Liver (tissue), 8 donors: ENCODE measurements at regions not wholly inside any gene's neighbourhood (a gene's known extent, or its start where the extent isn't known, plus 50 kb on each side); places are given as distances from the start of the nearest gene placed in this dataset.
A peak's percentile ranks its signal among the peaks of the same experiment; 100 is the strongest.

Source experiments
- DNase-seq: peaks from one replicate; pipeline ENCODE4 v3.0.0-alpha.2; 2017; ENCODE audit warnings: low spot score
- H3K27ac ChIP-seq, 2 donors: one replicate each; pipeline ENCODE4 v1.7.0; 2013; ENCODE audit warnings: inconsistent platforms in 2 of 2, low read length in 2 of 2, control low read depth in 1 of 2, low read depth in 1 of 2, mild to moderate bottlenecking in 1 of 2
- H3K27me3 ChIP-seq, 4 donors: one replicate each; pipeline versions ENCODE4 v1.6.1 to v1.7.0; 2013; ENCODE audit warnings: low read length in 3 of 4, inconsistent platforms in 1 of 4, mild to moderate bottlenecking in 1 of 4, moderate library complexity in 1 of 4; ENCODE audit not compliant: control insufficient read depth in 4 of 4, insufficient read depth in 4 of 4
- H3K36me3 ChIP-seq, 4 donors: one replicate each; pipeline versions ENCODE4 v1.6.1 to v1.7.0; 2013; ENCODE audit warnings: low read length in 3 of 4, mild to moderate bottlenecking in 3 of 4, low read depth in 1 of 4, moderate library complexity in 1 of 4; ENCODE audit not compliant: control insufficient read depth in 4 of 4, insufficient read depth in 3 of 4
- H3K4me1 ChIP-seq, 4 donors: one replicate each; pipeline versions ENCODE4 v1.6.1 to v1.7.0; 2013; ENCODE audit warnings: low read length in 3 of 4, mild to moderate bottlenecking in 3 of 4, moderate library complexity in 1 of 4; ENCODE audit not compliant: control insufficient read depth in 4 of 4, insufficient read depth in 4 of 4
- H3K4me3 ChIP-seq, 3 donors: one replicate each; pipeline versions ENCODE4 v1.6.1 to v1.7.0; 2013; ENCODE audit warnings: low read length in 3 of 3, control low read depth in 1 of 3, low read depth in 1 of 3, mild to moderate bottlenecking in 1 of 3
- H3K9ac ChIP-seq, 2 donors: one replicate each; pipeline ENCODE4 v1.7.0; 2013; ENCODE audit warnings: low read length in 2 of 2, mild to moderate bottlenecking in 2 of 2, moderate library complexity in 2 of 2, control low read depth in 1 of 2, low read depth in 1 of 2
- H3K9me3 ChIP-seq, 4 donors: one replicate each; pipeline versions ENCODE4 v1.6.1 to v1.7.0; 2013; ENCODE audit warnings: low read length in 3 of 4; ENCODE audit not compliant: control insufficient read depth in 4 of 4
- CTCF ChIP-seq: fragments of 150-350 bp; IDR thresholded peaks from 2 replicates; pipeline ENCODE4 v1.5.1; 2017; ENCODE audit warnings: improper control_type of control experiment, low read depth, low read length; ENCODE audit not compliant: missing input control
- EGR1 ChIP-seq, 2 donors: IDR thresholded peaks; 2 replicates each; pipeline ENCODE4 v1.6.1; 2016 to 2018; ENCODE audit warnings: antibody characterized with exemption in 2 of 2, low read depth in 2 of 2
- FOXA1 ChIP-seq: IDR thresholded peaks from 2 replicates; pipeline ENCODE4 v1.6.1; 2016; ENCODE audit warnings: antibody characterized with exemption
- FOXA2 ChIP-seq: IDR thresholded peaks from 2 replicates; pipeline ENCODE4 v1.6.1; 2016; ENCODE audit warnings: antibody characterized with exemption
- GABPA ChIP-seq, 2 donors: IDR thresholded peaks in 1 of 2; conservative IDR thresholded peaks in 1 of 2; 2 replicates each; pipeline ENCODE4 v1.6.1; 2016; ENCODE audit warnings: antibody characterized with exemption in 2 of 2, mild to moderate bottlenecking in 1 of 2, moderate library complexity in 1 of 2
- HNF4A ChIP-seq, 2 donors: conservative IDR thresholded peaks; 2 replicates each; pipeline ENCODE4 v1.6.1; 2016; ENCODE audit warnings: antibody characterized with exemption in 2 of 2, mild to moderate bottlenecking in 2 of 2
- HNF4G ChIP-seq: IDR thresholded peaks from 2 replicates; pipeline ENCODE4 v1.6.1; 2016; ENCODE audit warnings: antibody characterized with exemption
- JUND ChIP-seq, 2 donors: IDR thresholded peaks; 2 replicates each; pipeline ENCODE4 v1.6.1; 2016; ENCODE audit warnings: antibody characterized with exemption in 2 of 2
- NR2F2 ChIP-seq: IDR thresholded peaks from 2 replicates; pipeline ENCODE4 v1.6.1; 2016; ENCODE audit warnings: antibody characterized with exemption
- RAD21 ChIP-seq, 2 donors: IDR thresholded peaks; 2 replicates each; pipeline ENCODE4 v1.6.1; 2016; ENCODE audit warnings: antibody characterized with exemption in 2 of 2, mild to moderate bottlenecking in 2 of 2
- RXRA ChIP-seq, 2 donors: IDR thresholded peaks; 2 replicates each; pipeline ENCODE4 v1.6.1; 2017 to 2018; ENCODE audit warnings: antibody characterized with exemption in 2 of 2, mild to moderate bottlenecking in 1 of 2
- SP1 ChIP-seq: IDR thresholded peaks from 2 replicates; pipeline ENCODE4 v1.6.1; 2018; ENCODE audit warnings: antibody characterized with exemption, mild to moderate bottlenecking
- TAF1 ChIP-seq: conservative IDR thresholded peaks from 2 replicates; pipeline ENCODE4 v1.6.1; 2016; ENCODE audit warnings: antibody characterized with exemption, mild to moderate bottlenecking
- YY1 ChIP-seq: IDR thresholded peaks from 2 replicates; pipeline ENCODE4 v1.6.1; 2016; ENCODE audit warnings: antibody characterized with exemption, mild to moderate bottlenecking
- WGBS: extraction: QIAGEN DNeasy Blood & Tissue Kit; methylation state at CpG from one replicate; pipeline ENCODE4 v1.1.7; 2013; 5-methylcytosine and 5-hydroxymethylcytosine counted together
- TF ChIP-seq, protein P1 (sequence below): IDR thresholded peaks from 2 replicates; pipeline ENCODE4 v1.6.1; 2016; ENCODE audit warnings: antibody characterized with exemption
- TF ChIP-seq, protein P2 (sequence below): IDR thresholded peaks from 2 replicates; pipeline ENCODE4 v1.6.1; 2016; ENCODE audit warnings: antibody characterized with exemption
- TF ChIP-seq, protein P3 (sequence below): IDR thresholded peaks from 2 replicates; pipeline ENCODE4 v1.6.1; 2016; ENCODE audit warnings: antibody characterized with exemption
- TF ChIP-seq, protein P4 (sequence below): IDR thresholded peaks from 2 replicates; pipeline ENCODE4 v1.6.1; 2016; ENCODE audit warnings: antibody characterized with exemption, mild to moderate bottlenecking
- donor health status: healthy.
- donor health status: healthy.
- donor health status: healthy.
- donor health status: healthy.
- donor health status: healthy.

GRCh38 chr20:50398064-50398463 is 112.1 kb upstream of the PTPN1 start:
- DNase-seq: no peak
- Histone ChIP-seq H3K27me3 (no peaks in the 10 kb centered on the region), H3K27ac (peak overlapping the region; percentile 91 to 94), H3K4me1 (peaks cover 27 to 85% (median 56%) of the 10 kb centered on the region in 4 donors), H3K9me3 (no peaks in the 10 kb centered on the region), H3K4me3 (no peak overlapping the region), H3K9ac (peak overlapping the region in 1 of 2 donors; percentile 77), H3K36me3 (no peaks in the 10 kb centered on the region)
- TF ChIP-seq YY1: peak; percentile 18
- TF ChIP-seq RAD21 (IDR thresholded peaks at IDR 0.05): peak in 1 of 2 donors; percentile 4
- peak in 1 of 2 donors; percentile 44 for TF ChIP-seq RXRA (IDR thresholded peaks at IDR 0.05)
- TF ChIP-seq TAF1: no peak
- TF ChIP-seq, protein P1, sequence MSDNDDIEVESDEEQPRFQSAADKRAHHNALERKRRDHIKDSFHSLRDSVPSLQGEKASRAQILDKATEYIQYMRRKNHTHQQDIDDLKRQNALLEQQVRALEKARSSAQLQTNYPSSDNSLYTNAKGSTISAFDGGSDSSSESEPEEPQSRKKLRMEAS: peak; percentile 72
- no peak for TF ChIP-seq EGR1 (IDR thresholded peaks at IDR 0.05; ENCODE audit: low read depth in 2 of 2)
- peak in 1 of 2 donors; percentile 23 for TF ChIP-seq HNF4A (conservative IDR thresholded peaks at IDR 0.05)
- 41% methylated on average over 8 of the region's 8 CpGs for WGBS

DNA sequence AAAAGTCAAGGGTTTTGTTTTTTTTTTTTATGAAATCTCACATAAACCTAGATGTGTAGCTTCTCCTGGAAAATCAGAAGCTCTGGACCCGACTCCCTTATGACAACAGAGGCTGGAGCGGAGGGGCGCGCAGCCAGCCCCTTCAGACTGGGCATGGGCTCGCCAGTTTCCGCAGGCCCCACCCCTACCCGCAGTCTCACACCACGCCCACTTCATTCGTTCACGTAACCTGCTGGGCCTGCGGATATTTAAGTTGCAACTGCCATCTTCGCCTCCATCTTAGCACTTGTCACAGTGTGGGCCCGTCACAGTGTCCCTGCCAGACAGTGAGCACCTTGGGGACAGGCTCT is 111.7 kb upstream of the PTPN1 start:
- no peak for DNase-seq
- TF ChIP-seq YY1 (no peak), GABPA (IDR thresholded peaks at IDR 0.05 in 1 of 2, conservative IDR thresholded peaks at IDR 0.05 in 1 of 2) (no peak), SP1 (no peak), HNF4A (conservative IDR thresholded peaks at IDR 0.05) (no peak), RXRA (IDR thresholded peaks at IDR 0.05) (no peak)
- Histone ChIP-seq H3K36me3 (no peaks in the 10 kb centered on the region), H3K9me3 (no peaks in the 10 kb centered on the region), H3K4me3 (no peak overlapping the region), H3K27ac (peak overlapping the region; percentile 91 to 94), H3K4me1 (peaks cover 27 to 87% (median 55%) of the 10 kb centered on the region in 4 donors), H3K27me3 (no peaks in the 10 kb centered on the region), H3K9ac (peak overlapping the region; percentile 17 to 77)
- 65% methylated on average over 13 of the region's 13 CpGs for WGBS

DNA sequence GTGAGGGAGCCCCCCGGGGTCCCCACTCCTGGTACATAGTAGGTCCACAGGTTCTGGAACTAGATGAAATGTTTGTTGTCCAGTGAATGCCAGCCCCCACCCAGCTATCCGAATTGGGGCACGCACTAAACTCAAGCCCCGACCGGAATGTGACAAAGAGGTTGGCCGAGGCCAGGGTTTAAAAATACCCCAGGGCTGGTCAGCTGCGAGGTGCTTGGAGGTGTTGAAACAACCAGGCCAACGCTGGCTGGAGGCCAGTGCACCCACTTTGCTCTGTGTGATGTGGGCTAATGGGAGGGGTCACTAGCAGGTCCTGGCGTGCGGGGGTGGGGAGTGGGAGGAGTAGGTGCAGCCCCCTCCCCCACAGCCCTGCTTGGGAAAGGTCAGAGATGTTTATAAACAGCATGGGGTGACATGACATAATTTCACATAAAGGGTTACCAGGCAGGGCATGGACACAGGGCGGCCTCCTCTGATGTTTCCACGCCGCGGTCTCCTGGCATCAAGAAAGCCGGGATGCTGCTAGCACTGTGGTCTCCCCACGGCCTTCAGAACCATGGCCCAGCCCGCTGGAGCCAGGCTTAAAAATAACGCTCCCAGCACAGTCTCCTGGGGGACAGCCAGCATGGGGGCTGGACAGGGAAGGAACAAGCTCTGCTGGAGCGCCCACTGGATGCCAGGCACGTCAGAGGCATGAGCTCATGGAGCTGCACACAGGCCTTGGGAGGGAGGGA is 111.2 kb upstream of the PTPN1 start:
- Histone ChIP-seq H3K27ac (peak overlapping the region; percentile 91 to 94), H3K27me3 (no peaks in the 10 kb centered on the region), H3K4me3 (no peak overlapping the region), H3K36me3 (no peaks in the 10 kb centered on the region), H3K9me3 (no peaks in the 10 kb centered on the region), H3K4me1 (peaks cover 27 to 91% (median 57%) of the 10 kb centered on the region in 4 donors), H3K9ac (peak overlapping the region; percentile 17 to 80)
- peak; percentile 62 for DNase-seq
- TF ChIP-seq HNF4G: no peak
- TF ChIP-seq, protein P2, sequence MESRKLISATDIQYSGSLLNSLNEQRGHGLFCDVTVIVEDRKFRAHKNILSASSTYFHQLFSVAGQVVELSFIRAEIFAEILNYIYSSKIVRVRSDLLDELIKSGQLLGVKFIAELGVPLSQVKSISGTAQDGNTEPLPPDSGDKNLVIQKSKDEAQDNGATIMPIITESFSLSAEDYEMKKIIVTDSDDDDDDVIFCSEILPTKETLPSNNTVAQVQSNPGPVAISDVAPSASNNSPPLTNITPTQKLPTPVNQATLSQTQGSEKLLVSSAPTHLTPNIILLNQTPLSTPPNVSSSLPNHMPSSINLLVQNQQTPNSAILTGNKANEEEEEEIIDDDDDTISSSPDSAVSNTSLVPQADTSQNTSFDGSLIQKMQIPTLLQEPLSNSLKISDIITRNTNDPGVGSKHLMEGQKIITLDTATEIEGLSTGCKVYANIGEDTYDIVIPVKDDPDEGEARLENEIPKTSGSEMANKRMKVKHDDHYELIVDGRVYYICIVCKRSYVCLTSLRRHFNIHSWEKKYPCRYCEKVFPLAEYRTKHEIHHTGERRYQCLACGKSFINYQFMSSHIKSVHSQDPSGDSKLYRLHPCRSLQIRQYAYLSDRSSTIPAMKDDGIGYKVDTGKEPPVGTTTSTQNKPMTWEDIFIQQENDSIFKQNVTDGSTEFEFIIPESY: peak; percentile 59
- TF ChIP-seq CTCF: no peak
- no peak for TF ChIP-seq GABPA (IDR thresholded peaks at IDR 0.05 in 1 of 2, conservative IDR thresholded peaks at IDR 0.05 in 1 of 2)
- TF ChIP-seq TAF1: no peak
- peak; percentile 66 for TF ChIP-seq YY1
- TF ChIP-seq FOXA2: peak; percentile 47
- TF ChIP-seq, protein P3, sequence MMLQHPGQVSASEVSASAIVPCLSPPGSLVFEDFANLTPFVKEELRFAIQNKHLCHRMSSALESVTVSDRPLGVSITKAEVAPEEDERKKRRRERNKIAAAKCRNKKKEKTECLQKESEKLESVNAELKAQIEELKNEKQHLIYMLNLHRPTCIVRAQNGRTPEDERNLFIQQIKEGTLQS: peak; percentile 72
- peak; percentile 64 to 81 for TF ChIP-seq HNF4A (conservative IDR thresholded peaks at IDR 0.05)
- peak; percentile 96 to 97 for TF ChIP-seq RXRA (IDR thresholded peaks at IDR 0.05)
- TF ChIP-seq, protein P1: peak; percentile 83
- TF ChIP-seq RAD21 (IDR thresholded peaks at IDR 0.05): peak in 1 of 2 donors; percentile 26
- peak; percentile 99 for TF ChIP-seq EGR1 (IDR thresholded peaks at IDR 0.05; ENCODE audit: low read depth in 2 of 2)
- no peak for TF ChIP-seq FOXA1
- TF ChIP-seq JUND (IDR thresholded peaks at IDR 0.05): peak; percentile 68 to 83
- peak; percentile 87 for TF ChIP-seq NR2F2
- peak; percentile 95 for TF ChIP-seq SP1
- TF ChIP-seq, protein P4, sequence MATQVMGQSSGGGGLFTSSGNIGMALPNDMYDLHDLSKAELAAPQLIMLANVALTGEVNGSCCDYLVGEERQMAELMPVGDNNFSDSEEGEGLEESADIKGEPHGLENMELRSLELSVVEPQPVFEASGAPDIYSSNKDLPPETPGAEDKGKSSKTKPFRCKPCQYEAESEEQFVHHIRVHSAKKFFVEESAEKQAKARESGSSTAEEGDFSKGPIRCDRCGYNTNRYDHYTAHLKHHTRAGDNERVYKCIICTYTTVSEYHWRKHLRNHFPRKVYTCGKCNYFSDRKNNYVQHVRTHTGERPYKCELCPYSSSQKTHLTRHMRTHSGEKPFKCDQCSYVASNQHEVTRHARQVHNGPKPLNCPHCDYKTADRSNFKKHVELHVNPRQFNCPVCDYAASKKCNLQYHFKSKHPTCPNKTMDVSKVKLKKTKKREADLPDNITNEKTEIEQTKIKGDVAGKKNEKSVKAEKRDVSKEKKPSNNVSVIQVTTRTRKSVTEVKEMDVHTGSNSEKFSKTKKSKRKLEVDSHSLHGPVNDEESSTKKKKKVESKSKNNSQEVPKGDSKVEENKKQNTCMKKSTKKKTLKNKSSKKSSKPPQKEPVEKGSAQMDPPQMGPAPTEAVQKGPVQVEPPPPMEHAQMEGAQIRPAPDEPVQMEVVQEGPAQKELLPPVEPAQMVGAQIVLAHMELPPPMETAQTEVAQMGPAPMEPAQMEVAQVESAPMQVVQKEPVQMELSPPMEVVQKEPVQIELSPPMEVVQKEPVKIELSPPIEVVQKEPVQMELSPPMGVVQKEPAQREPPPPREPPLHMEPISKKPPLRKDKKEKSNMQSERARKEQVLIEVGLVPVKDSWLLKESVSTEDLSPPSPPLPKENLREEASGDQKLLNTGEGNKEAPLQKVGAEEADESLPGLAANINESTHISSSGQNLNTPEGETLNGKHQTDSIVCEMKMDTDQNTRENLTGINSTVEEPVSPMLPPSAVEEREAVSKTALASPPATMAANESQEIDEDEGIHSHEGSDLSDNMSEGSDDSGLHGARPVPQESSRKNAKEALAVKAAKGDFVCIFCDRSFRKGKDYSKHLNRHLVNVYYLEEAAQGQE: peak; percentile 22
- 32% methylated on average over 20 of the region's 20 CpGs for WGBS
